ENCODE measurements at regions not wholly inside any gene's neighbourhood (a gene's known extent, or its start where the extent isn't known, plus 50 kb on each side); places are given as distances from the start of the nearest gene placed in this dataset.
"Not testable (repeated sequence)": the region's sequence is repeated elsewhere in the genome, so short reads cannot be mapped to it uniquely, and the experiment has no call there.

GRCh38 chr3:157857440-157857839 is 248.8 kb downstream of the SHOX2 start:
- DNase-seq (ENCODE audit: low spot score), result no peak

GRCh38 chr3:157856078-157856939 is 249.9 kb downstream of the SHOX2 start:
- no peak for DNase-seq (ENCODE audit: low spot score)

- not testable (repeated sequence) for DNase-seq (ENCODE audit: low spot score)
These were observed 260.4 kb downstream of the SHOX2 start for GRCh38 chr3:157845839-157846238.

DNA sequence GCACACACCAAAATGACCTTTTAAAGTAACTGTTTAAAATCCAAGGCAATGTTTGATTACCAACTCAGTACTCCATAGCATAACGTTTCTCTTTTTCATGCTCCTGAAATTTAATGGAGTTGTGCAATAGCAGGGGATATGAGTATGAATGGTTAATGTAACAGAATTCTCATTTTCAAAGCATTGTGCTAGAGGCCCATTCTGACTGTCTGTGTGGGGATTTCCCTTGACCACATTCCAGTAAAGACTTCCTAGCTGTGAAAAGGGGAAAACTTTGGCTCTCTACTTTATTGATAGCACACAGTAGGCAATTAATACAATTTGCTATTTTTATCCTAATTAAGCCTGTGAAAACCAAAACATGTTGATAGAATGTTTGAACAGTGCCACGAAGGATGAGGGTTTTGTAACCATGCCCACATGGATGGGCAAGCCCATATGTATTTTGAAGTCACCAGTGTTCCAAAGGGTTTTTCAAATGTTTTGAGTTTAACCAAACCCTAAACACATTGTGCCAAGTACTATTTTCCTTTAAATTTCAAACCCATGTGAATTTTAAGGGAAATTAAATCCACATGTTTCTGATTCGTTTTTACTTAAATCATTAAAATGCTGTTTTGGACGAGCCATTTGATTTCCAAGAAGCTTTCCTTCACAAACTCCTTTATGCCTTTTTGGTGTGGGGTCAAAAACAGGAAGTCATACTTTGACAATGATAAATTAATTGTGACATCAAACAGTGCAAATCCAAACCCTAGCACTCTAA is 261.2 kb downstream of the SHOX2 start:
- no peak for DNase-seq (ENCODE audit: low spot score)

- no peak for DNase-seq (ENCODE audit: low spot score)
These were observed 262.0 kb downstream of the SHOX2 start for GRCh38 chr3:157844216-157844615.

- DNase-seq (ENCODE audit: low spot score), result no peak
These were observed 265.2 kb downstream of the SHOX2 start for GRCh38 chr3:157841029-157841428.

- no peak for DNase-seq (ENCODE audit: low spot score)
These were observed 265.7 kb downstream of the SHOX2 start for GRCh38 chr3:157840564-157840963.

DNA sequence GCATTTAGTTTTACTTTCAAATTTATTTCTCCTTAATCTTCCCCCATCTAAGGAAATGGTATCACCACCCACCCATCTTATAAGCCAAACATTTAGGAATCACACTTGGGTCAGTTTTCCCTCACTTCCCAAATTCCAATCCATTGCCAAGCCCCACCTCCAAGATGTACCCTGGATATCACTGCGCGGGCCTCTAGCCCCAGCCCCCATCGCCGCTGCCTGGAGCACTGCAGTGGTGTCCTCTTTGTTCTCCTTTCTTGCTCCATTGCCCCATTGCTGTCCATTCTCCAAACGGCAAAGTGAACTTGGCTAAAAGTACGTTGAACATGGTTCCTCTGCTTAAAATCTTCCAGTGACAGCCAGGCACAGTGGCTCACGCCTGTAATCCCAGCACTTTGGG is 267.8 kb downstream of the SHOX2 start:
- DNase-seq (ENCODE audit: low spot score), result no peak

- DNase-seq (ENCODE audit: low spot score), result no peak
These were observed 268.9 kb downstream of the SHOX2 start for GRCh38 chr3:157837336-157837735.

GRCh38 chr3:157836022-157836421 is 270.2 kb downstream of the SHOX2 start:
- no peak for DNase-seq (ENCODE audit: low spot score)

DNA sequence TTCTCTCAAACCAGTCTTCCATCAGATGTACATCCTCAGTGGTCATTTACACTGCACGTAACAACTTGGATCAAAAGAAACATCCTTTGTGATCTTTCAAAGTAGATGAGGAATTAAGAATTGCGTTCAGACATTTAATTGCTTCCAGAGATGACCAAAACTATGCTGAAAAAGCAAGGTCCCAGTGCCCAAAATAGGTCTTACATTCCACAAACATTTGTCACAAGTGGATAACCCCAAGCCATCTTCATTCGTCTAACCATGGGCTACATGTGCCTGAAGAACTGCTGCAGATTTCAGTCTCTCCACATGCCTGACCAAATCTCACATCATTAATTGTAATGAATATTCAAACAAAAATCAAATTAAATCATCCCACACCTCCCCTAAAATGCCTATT is 273.6 kb downstream of the SHOX2 start:
- peak; percentile 55 for DNase-seq (ENCODE audit: low spot score)

DNA sequence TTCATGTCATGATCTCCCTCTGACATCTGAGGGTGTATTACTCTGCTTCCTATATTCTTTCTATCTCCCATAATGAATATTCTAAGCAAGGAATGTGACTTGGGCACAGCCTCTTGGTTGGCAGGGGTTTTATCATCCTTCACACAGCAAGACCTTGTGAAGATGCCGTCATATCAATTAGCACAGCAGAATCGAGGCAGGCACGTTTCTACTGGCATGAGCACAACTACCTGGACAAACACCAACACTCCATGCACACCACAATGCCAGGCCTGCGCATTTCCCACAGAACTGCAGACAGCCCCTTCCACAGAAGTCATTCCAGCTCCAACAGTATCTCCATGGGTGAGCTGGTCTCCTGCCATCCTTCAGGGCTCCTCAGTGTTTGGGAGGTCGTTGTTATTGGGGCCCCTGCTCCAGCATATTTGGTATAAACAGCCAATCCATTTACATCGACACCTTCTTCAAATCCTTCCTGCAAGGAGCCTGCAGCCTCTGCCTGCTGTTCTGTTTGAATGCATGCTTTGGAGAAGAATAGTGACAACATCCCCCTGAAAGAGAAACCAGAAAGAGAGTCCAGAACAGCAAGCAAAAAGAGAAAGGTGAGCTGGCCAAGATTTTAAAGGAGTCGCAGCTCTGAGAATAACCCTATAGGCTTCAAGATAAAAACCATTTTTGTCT is 275.5 kb downstream of the SHOX2 start:
- no peak for DNase-seq (ENCODE audit: low spot score)

- no peak for DNase-seq (ENCODE audit: low spot score)
These were observed 276.4 kb downstream of the SHOX2 start for GRCh38 chr3:157829786-157830185.

DNA sequence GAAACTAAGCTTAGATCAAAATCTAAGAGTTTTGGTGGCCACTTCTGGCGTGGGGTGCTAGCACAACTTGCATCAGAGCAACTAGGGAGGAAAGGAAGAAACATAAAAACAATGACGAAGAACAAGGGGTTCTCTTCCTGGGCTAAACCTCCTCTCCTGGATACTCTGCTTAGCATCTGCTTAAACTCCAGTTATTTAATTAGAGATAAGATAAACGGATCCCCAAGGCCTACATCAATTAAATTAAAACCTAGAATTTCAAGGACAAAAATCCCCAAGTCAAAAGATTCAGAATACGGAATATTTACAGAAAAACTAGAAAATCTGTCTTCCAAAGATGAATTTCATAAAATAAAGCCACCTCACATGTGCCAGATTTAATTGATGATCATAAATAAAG is 281.9 kb downstream of the SHOX2 start:
- DNase-seq (ENCODE audit: low spot score), result no peak

- no peak for DNase-seq (ENCODE audit: low spot score)
These were observed 283.2 kb downstream of the SHOX2 start for GRCh38 chr3:157823050-157823449.

GRCh38 chr3:157820157-157820517 is 286.1 kb downstream of the SHOX2 start:
- DNase-seq (ENCODE audit: low spot score), result no peak

- no peak for DNase-seq (ENCODE audit: low spot score)
These were observed 286.7 kb downstream of the SHOX2 start for GRCh38 chr3:157819270-157820156.

- no peak for DNase-seq (ENCODE audit: low spot score)
These were observed 289.3 kb downstream of the SHOX2 start for GRCh38 chr3:157816896-157817295.

DNA sequence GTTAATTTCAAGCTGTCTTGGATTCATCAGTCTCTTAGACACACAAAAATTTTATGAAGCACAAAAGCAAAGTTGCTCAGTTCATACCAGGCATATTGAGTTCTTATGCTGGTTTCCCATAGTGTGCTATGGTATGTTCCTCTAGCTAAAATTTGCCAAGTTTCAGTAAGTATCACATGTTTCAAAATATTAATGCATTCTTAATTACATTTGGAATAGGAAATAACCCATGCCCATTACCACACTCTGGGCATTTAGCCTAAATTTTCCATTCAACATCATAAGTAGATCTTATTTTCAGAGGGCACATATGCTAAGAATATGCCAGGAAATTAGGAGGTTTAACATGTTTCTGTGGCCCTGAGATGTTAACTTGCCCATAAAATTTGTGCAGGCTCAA is 289.9 kb downstream of the SHOX2 start:
- no peak for DNase-seq (ENCODE audit: low spot score)

GRCh38 chr3:157815739-157816138 is 290.5 kb downstream of the SHOX2 start:
- DNase-seq (ENCODE audit: low spot score), result no peak

DNA sequence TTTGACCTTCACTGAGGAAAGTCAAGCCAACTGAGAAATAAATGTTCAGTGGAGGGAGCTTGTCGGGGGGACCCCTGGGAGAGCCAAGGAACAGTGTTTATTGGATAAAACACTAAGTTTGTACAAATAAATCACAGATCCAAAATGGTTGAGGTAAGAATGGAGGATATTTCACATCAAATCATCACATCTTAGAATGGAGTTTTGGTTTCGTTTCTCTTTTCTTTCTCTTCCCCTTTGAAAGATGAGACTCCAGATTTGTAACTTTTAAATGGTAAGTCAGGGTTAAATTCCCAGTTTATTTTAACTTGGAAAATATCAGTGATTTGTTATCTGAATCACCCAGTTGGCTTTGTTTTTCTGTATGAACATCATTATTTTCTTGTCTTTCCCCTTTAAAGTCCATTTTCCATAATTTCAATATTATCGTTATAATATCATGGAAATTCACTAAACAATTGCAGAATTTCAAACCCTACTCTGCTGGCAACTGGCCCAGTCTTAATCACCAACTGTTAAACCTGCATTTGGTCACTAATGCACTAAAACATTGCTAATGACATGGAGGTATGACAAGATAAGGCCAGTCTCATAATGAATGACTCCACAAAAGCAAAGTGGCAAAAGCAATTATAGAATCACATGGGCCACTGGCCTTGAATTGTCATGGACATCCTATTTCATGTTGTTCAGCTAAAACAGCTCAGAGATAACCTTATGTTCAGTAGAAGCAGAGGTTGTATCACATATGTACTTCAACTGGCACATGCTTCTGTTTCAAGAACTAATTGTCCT is 295.1 kb downstream of the SHOX2 start:
- DNase-seq (ENCODE audit: low spot score), result no peak

Measured in AG08396 (cell line).